ENCODE measurements at regions not wholly inside any gene's neighbourhood (a gene's known extent, or its start where the extent isn't known, plus 50 kb on each side); places are given as distances from the start of the nearest gene placed in this dataset.
"Not testable (repeated sequence)": the region's sequence is repeated elsewhere in the genome, so short reads cannot be mapped to it uniquely, and the experiment has no call there.

GRCh38 chr15:87547470-87548181 is 708.9 kb downstream of the NTRK3 start:
- DNase-seq (ENCODE audit: low read depth): no peak
- in situ Hi-C loops (cut with HindIII; ENCODE audit: low pct_unique_long_range_greater_than_20kb, low sequenced_read_pairs): no loop called here

GRCh38 chr15:87538327-87538834 is 718.2 kb downstream of the NTRK3 start:
- in situ Hi-C loops (cut with HindIII; ENCODE audit: low pct_unique_long_range_greater_than_20kb, low sequenced_read_pairs): no loop called here

GRCh38 chr15:87537295-87537694 is 719.2 kb downstream of the NTRK3 start:
- no peak for DNase-seq (ENCODE audit: low read depth)
- in situ Hi-C loops (cut with HindIII; ENCODE audit: low pct_unique_long_range_greater_than_20kb, low sequenced_read_pairs): no loop called here

More at GRCh38 chr15:87538327-87538834, 718.2 kb downstream of the NTRK3 start:
- DNase-seq (ENCODE audit: low read depth): no peak

- DNase-seq (ENCODE audit: low read depth); in situ Hi-C loops (cut with HindIII; ENCODE audit: low pct_unique_long_range_greater_than_20kb, low sequenced_read_pairs): not testable (repeated sequence)
Measured at GRCh38 chr15:87533637-87534036, 722.9 kb downstream of the NTRK3 start.

GRCh38 chr15:87528873-87529272 is 727.7 kb downstream of the NTRK3 start:
- in situ Hi-C loops (cut with HindIII; ENCODE audit: low pct_unique_long_range_greater_than_20kb, low sequenced_read_pairs): no loop called here

GRCh38 chr15:87527875-87528274 is 728.7 kb downstream of the NTRK3 start:
- no peak for DNase-seq (ENCODE audit: low read depth)
- in situ Hi-C loops (cut with HindIII; ENCODE audit: low pct_unique_long_range_greater_than_20kb, low sequenced_read_pairs): no loop called here

More at GRCh38 chr15:87528873-87529272, 727.7 kb downstream of the NTRK3 start:
- no peak for DNase-seq (ENCODE audit: low read depth)

DNA sequence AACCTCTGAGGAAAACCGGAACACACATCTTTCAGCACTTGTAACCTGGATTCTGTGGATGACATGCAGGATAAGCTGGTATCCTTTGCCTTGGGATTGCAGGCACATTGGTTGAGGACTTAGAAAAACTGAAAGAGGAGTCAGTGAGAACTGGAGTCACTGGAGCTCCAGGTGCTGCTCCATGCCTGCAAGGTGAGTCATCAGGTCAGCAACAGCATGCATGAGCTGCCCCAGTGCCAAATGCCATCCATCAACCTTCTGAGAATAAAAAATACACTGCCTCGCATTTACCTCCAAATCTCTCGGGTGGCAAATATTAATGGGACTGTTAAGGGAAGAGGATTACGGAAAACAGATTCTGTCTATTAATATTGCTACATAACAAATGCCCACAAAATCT is 729.1 kb downstream of the NTRK3 start:
- peak; percentile 60 for DNase-seq (ENCODE audit: low read depth)
- in situ Hi-C loops (cut with HindIII; ENCODE audit: low pct_unique_long_range_greater_than_20kb, low sequenced_read_pairs): no loop called here

DNA sequence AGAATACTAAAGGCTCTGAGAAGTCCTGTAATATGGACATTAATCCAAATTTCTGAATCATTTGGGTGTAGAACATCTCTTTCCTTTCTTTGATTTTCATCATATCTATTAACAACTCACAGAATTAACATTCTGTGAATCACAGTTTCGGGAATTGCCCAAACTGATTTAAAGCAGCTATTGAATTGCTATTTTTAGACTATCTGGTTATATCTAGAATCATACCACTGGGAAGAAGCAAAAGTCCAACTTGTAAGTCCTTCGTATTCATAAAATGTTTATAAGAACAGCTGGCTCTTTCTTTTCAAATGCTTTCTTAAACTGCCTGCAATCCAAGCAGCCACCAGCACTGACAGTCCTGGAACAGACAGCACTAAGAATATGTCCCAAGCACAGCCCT is 733.0 kb downstream of the NTRK3 start:
- DNase-seq (ENCODE audit: low read depth): no peak
- in situ Hi-C loops (cut with HindIII; ENCODE audit: low pct_unique_long_range_greater_than_20kb, low sequenced_read_pairs): no loop called here

DNA sequence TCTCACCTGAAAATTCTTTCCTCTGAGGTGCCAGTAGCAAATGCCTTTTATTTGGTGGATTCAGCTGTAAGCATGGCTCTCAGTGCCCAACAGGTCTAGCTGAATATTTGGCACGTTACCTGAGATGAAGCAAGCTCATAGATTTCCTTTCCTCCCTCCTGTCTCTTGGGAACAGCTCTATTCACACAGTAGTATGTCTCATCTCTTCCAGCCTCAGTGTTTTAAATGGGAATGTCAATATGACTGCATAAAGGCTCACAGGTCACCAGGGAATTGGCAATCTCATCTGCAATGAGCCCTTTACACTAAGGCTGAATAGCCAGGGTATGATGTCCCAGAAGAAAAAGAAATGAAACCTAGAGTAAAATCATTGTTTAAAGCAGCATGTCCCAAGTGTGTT is 733.5 kb downstream of the NTRK3 start:
- no peak for DNase-seq (ENCODE audit: low read depth)
- in situ Hi-C loops (cut with HindIII; ENCODE audit: low pct_unique_long_range_greater_than_20kb, low sequenced_read_pairs): no loop called here

DNA sequence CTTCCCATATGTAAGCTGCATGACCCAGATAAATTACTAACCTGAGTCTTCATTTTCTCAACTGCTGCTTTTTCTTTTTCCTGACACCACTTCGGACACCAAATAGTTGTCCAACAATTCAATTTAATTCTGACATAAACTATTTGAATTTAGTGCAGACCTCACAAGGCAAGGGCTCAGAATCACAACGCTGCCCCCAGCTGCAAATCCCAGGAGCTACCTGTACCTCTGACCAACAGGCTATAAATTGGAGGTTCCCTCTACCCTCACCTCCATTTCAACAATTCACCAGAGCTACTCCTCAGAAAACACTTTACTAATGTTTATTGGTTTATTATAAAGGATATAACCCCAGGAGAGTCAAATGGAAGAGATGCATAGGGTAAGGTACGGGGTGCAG is 737.6 kb downstream of the NTRK3 start:
- no peak for DNase-seq (ENCODE audit: low read depth)
- in situ Hi-C loops (cut with HindIII; ENCODE audit: low pct_unique_long_range_greater_than_20kb, low sequenced_read_pairs): no loop called here

GRCh38 chr15:87508086-87508485 is 748.5 kb downstream of the NTRK3 start:
- in situ Hi-C loops (cut with HindIII; ENCODE audit: low pct_unique_long_range_greater_than_20kb, low sequenced_read_pairs): no loop called here
- DNase-seq (ENCODE audit: low read depth): no peak

DNA sequence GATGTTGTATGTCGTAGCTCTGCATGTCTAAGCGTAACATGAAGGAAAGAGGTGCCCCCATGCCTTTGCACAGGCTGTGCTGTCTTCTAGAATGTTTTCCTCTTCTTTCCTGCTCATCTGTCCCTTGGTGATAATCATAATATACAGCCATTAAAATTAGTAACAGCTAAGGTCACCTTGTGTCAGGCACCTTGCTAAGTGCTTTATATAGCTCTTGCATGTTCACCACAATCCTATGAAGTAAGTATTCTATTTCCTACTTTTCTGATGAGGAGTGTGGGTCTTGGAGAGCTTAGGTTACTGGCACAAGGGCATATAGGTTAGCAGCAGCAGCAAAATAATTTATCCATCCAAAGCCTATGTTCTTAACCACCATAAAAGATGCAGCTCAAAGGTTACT is 754.4 kb downstream of the NTRK3 start:
- in situ Hi-C loops (cut with HindIII; ENCODE audit: low pct_unique_long_range_greater_than_20kb, low sequenced_read_pairs): no loop called here
- DNase-seq (ENCODE audit: low read depth): no peak

- DNase-seq (ENCODE audit: low read depth): no peak
- in situ Hi-C loops (cut with HindIII; ENCODE audit: low pct_unique_long_range_greater_than_20kb, low sequenced_read_pairs): no loop called here
Measured at GRCh38 chr15:87500240-87500639, 756.3 kb downstream of the NTRK3 start.

DNA sequence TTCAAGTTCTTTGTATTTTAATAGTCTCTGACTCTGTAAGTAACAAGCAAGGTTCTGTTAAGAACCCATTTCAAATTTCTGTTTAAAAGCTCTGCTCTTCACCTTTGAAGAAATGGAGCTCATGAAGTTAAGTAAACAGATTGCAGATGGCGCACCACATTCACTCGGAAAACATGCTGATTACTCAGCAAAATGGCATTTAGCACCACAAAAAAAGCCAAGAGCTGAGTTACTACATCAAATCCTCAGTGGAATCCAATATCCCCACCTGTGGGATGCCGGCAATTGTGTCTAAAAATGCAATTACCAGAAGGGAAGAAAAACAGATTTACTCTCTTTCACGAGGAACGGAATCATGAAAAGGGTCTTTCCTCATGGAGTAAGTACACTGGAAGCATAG is 758.0 kb downstream of the NTRK3 start:
- no peak for DNase-seq (ENCODE audit: low read depth)
- in situ Hi-C loops (cut with HindIII; ENCODE audit: low pct_unique_long_range_greater_than_20kb, low sequenced_read_pairs): no loop called here

DNA sequence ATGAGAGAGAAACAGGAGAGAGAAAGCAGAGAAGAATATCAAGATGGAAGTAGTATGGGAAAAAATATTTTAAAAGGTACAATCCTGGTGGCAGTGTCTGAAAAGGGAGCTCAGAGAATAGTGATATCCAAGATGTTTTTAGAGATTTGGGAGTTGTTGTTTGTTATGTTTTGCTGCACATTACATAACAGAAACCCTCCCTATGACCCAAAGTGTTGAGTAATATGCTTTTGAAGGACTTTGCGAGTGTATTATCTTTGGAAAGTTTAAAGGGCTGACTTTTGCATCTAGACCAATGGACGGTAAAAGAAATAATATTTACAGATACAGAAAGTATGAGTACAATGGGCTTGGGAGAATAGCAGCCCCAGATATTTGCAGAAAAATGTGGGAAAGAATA is 759.7 kb downstream of the NTRK3 start:
- no peak for DNase-seq (ENCODE audit: low read depth)
- in situ Hi-C loops (cut with HindIII; ENCODE audit: low pct_unique_long_range_greater_than_20kb, low sequenced_read_pairs): no loop called here

DNA sequence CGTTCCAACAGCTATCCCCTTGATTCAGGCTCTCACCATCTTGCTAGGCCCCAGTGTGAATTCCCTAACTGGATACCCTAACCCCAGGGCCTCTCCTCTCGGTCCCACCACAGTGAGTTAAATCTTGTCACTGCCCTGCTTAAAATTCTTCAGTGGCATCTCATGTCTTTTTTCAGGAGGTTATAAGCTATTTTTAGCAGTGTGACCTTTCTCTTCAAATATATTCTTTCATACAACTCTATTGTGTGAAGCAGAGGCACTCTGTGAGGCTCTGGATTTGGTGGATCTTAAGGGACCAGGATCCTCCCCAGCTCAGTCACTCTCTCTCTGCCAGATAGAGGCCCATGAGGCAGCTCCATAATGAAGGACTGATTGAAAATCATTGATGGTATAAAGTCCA is 760.4 kb downstream of the NTRK3 start:
- no peak for DNase-seq (ENCODE audit: low read depth)
- in situ Hi-C loops (cut with HindIII; ENCODE audit: low pct_unique_long_range_greater_than_20kb, low sequenced_read_pairs): no loop called here

DNA sequence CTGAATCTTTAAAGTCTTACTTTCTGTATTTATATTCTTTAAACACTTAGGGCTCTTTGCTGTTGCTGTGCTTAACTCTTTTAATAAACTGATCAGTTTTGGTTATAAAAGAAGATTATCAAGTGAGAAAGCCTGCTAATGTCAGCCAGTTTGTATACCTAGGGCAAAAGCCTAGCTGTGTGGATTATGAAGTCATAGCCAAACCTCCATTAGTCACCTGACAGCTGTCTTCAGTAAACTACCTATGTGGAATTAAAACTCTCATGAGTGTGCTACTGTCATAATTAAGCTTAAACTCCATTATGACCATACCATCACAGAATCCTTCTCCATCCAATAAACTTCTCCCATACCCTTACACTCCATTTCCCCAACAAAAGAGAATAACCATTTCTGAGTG is 762.7 kb downstream of the NTRK3 start:
- in situ Hi-C loops (cut with HindIII; ENCODE audit: low pct_unique_long_range_greater_than_20kb, low sequenced_read_pairs): no loop called here
- no peak for DNase-seq (ENCODE audit: low read depth)

GRCh38 chr15:87492321-87492720 is 764.2 kb downstream of the NTRK3 start:
- DNase-seq (ENCODE audit: low read depth): no peak
- in situ Hi-C loops (cut with HindIII; ENCODE audit: low pct_unique_long_range_greater_than_20kb, low sequenced_read_pairs): no loop called here

- in situ Hi-C loops (cut with HindIII; ENCODE audit: low pct_unique_long_range_greater_than_20kb, low sequenced_read_pairs): no loop called here
- no peak for DNase-seq (ENCODE audit: low read depth)
Measured at GRCh38 chr15:87490666-87491065, 765.9 kb downstream of the NTRK3 start.

DNA sequence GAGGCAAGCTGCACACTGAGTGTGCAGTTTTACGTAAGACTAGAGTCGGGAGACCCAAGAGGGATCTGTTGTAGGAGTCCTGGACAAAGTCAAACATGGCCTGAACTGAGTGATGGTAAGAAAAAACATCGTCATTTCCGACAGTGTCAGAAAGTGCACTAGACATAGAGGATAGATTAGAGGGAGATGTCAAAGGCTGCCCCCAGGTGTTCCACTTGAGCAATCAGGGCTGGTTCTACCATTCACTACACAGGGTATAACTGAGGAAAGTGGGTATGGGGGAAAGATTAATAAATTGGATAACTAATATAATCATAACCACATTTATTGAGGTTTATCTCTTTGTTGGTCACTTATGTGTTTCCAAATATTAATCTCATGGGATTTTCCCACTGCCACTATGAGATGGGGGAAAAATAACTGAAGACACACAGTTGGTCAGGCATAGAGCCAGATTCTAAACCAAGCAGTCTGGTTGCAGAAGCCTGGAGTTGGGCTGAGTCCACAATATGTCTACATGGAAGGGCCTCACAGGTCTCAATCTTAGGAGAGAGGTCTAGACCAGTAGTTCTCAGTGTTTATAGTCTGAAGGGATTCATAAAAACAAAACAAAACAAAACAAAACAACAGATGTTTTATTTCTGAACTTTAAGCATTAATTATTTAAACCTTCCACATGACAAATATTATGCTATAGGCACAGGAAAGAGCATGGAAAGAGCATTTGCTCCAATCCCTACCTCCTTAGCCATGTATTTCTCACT is 766.5 kb downstream of the NTRK3 start:
- in situ Hi-C loops (cut with HindIII; ENCODE audit: low pct_unique_long_range_greater_than_20kb, low sequenced_read_pairs): no loop called here
- DNase-seq (ENCODE audit: low read depth): no peak

Data from Caki2 (cell line).